HG02970 (cell line): ENCODE measurements at regions not wholly inside any gene's neighbourhood (a gene's known extent, or its start where the extent isn't known, plus 50 kb on each side); places are given as distances from the start of the nearest gene placed in this dataset.

Source experiments
- ATAC-seq: cut with Tn5 transposase; IDR thresholded peaks from one replicate; pipeline ENCODE4 v1.9.1; 2021; ENCODE audit warnings: mild to moderate bottlenecking, moderate library complexity, moderate number of reproducible peaks; ENCODE audit not compliant: unreplicated experiment, low FRiP score

- ATAC-seq: no peak
Observed at GRCh38 chr4:176969011-176969410, 176.3 kb upstream of the VEGFC start.

DNA sequence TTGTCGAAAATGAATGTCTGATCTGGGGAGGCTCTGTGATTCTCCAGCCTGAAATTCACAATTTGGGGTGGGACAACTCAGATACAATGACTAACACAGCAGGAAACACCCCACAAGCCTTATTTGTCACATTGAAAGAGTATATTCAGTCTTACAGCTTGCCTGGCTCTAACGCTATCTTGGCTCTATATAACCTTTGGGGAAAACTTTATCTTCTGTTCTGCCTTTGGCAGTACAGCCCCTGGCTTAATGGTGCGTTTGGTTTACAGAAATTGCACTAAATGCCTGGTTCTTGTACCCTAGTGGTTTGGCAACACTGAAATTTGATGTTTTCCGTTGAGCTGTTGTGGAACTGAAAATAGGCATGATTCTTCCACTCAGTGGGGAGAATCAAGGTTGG is 178.1 kb upstream of the VEGFC start:
- ATAC-seq: no peak

DNA sequence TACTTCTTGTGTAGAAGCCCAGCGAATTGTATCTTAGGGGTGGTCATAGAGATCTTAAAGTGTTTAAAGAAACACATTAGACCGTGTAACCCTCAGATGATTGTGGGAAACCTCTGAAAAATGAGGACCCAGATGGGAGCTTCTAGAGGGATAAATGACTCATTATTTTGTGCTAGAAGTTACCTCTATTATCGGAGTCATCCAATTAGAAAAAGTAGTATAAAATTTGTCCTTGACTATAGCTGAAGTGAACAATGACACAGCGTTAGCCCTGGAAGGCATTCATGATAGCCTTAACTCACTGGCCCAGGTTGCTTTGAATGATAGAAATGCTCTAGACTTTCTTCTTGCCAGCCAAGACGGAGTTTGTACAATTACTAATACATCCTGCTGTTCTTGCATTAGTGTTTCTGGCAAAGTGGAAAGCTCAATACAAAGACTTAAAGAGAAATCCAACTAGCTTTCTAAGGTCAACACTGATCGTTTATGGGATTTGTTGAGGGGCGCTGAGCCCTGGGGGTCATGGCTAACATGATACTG is 178.9 kb upstream of the VEGFC start:
- no peak for ATAC-seq

DNA sequence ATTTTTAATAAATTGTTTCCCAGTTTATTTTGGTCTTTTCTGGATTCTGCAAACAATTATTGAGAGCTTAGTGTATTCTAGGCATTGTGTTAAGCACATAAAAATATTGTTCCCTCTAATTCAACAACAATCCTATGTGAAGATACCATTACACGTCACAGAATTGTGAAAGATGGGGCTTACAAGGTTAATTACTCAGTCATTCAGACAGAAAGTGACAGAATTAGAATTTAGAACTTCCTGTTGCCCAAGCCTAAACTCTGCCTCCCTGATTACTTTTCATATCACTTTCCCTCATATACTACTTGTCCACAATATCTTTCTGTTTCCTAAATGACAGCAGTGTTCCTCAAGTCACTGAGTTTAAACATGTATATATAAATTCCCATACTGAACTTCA is 186.7 kb upstream of the VEGFC start:
- ATAC-seq: no peak

DNA sequence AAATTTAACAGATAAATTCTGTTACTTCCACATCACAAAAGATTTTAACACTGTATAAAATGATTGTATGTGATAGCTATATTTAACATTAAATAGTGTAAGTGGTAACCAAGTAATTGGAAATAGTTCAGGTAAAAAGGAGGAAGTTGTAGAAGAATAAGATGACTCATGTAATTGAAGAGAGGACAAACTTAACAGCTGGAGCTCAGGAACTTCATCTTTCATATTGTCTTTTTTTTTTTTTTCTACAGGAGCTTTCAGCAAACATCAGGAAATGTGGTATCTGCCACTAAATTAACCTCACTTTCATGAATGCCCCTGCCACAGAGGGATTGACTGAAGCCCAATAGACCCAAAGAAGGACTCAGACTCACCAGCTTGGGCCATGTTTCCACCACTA is 188.4 kb upstream of the VEGFC start:
- no peak for ATAC-seq

- ATAC-seq: no peak
Observed at GRCh38 chr4:176981551-176981950, 188.8 kb upstream of the VEGFC start.

GRCh38 chr4:176988226-176988625 is 195.5 kb upstream of the VEGFC start:
- ATAC-seq: no peak

- ATAC-seq: no peak
Observed at GRCh38 chr4:176989186-176989585, 196.5 kb upstream of the VEGFC start.

GRCh38 chr4:176999935-177000543 is 207.3 kb upstream of the VEGFC start:
- no peak for ATAC-seq

GRCh38 chr4:177001271-177002175 is 208.8 kb upstream of the VEGFC start:
- no peak for ATAC-seq

GRCh38 chr4:177005674-177006230 is 213.0 kb upstream of the VEGFC start:
- ATAC-seq: no peak

DNA sequence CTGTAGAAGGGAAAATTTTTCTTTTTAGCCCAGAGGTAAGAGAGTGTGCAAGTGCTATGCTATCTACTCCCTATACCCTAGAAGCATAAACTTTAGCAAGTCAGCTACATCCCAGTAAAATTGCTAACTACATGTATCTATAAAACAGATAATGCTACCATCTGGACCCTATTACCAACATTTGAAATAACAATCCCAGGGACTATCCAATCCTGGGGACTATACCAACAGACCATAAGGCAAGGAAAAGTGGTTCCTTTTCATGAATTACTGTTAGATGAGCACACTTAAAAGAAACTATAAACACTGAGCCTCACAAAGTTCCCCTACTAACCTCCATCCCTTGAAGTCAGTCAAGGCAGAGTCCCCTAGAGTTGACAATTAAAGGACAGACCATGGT is 213.6 kb upstream of the VEGFC start:
- no peak for ATAC-seq

GRCh38 chr4:177008071-177008835 is 215.5 kb upstream of the VEGFC start:
- no peak for ATAC-seq

GRCh38 chr4:177008836-177009501 is 216.2 kb upstream of the VEGFC start:
- ATAC-seq: no peak

GRCh38 chr4:177010418-177010817 is 217.7 kb upstream of the VEGFC start:
- ATAC-seq: no peak

DNA sequence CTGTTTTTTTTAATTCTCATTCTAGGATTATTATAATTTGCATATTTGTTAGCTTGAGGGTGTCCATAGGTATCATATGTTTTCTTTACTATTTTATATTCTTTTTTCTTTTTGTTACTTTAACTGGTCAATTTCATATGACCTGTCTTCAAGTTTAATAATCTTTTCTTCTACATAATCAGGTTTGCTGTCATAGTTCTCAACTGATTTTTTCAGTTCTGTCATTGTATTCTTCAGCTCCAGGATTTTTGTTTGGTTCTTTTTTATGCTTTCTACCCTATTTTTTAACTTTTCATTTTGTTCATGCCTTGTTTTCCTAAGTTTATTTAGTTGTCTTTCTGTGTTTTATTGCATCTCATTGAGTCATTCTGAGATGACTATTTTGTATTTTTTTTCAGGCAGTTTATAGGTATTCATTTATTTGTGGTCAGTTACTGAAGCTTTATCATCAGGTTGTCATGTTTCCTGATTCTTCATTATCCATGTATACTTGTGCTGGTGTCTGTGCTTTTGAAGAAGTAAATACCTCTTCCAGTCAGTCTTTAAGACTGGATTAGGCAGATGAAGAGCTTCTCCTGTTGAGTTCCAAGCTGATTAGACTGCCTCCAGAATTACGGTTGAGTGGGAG is 220.3 kb upstream of the VEGFC start:
- ATAC-seq: no peak

DNA sequence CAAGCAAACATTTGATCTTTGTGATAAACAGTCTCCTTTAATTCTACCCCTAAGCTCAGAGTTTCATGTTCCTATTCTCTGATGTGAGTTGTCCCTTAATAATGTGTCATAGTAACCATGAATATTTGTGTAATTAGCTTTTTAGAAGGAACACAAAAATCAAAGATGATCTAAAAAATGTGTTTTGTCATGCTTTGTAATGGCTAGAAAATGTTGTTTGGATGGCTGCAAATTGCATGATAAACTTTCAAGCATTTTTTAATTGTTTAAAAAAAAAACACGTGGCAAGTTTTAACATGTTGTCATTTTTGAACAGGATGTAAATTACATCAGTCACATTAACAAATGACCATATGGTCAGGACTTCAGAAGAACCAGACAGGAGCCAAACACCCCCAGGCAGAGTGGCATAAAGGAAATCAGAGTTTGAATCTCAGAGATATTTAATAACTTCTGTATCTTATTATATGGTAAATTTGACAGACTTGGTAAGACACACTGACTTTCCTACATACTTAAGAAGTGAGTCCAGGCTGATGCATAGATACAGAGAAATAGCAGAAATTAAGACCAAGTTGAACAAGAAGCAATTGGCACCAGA is 223.9 kb upstream of the VEGFC start:
- ATAC-seq: no peak

DNA sequence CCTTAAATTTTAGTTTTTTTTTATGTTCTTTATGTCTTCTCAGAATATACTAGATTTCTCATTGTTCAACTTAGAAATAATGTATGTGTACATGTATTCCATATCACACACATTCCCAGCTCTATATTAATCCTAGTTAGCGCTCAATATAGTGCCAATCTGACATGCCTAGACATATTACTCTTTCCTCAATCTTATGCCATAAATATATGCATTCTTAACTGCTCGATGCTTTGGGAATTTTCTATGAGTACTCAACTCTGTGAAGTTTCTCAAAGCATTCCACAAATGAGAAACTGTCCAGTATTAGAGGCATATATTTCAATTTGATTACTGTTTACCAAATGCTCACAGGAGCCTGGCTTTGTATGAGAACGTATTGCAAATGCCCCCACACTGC is 231.2 kb upstream of the VEGFC start:
- no peak for ATAC-seq

DNA sequence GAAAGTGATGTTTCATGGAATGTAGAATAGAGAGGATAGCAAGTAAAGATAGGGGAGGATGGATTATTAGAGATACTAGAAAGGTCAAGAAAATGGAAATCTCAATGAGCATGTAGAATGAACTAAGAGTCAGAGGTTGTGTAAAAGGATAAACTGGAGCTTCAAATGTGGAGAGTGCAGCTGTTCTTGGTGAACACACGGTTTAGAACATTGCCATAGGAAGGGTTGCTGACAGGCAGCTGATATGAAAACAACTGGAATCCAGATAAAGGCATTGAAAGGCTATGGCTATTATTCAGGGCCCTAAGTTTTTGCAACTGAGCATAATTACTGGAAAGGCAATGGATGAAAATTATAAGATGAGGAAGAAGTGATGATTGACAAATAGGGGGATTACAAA is 239.6 kb upstream of the VEGFC start:
- ATAC-seq: no peak
